NCI-H510A treated with DMSO at 0.1 percent for 48 hours (cell line): ENCODE measurements at regions not wholly inside any gene's neighbourhood (a gene's known extent, or its start where the extent isn't known, plus 50 kb on each side); places are given as distances from the start of the nearest gene placed in this dataset.

Experiments used
- DNase-seq: peaks from one replicate; lab custom pipeline; 2025; lab: John Stamatoyannopoulos, UW

DNA sequence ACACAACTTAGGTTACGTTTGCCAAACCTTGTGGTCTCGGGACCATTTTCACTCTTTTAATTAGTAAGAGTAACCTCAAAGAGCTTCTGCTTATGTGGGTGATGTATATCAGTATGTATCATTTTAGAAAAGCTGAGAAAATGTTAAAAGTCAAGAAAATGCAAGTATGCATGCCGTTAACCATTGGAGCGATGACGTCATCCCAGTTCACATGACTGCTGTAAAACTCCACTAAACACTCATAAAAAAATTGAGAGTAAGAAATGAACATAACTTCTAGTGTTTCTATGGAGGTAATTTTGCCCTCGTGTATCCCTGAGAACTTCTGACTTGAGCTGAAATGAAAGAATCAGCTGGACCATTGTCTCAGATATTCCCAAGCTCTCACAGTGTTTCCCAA, 250.0 kb upstream of the CDH4 start:
- DNase-seq, result no peak

DNA sequence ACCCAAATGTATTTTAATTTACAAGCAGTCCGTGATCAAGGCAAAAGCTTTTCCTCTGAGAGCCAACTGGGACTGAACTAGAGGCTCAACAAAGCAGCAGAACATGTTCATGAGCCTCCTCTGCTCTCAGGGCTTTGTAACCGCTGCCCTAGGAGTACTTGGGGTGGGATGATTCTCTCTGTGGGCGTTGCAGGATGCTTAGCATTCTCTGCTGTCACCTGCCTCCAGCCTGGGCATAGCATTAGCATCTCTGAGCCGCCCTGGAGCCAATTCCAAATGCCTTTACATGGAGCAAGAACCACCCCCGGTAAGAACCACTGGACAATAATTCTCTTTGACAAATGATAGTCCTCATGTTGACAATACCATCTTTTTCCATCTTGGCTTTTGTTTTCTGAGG, 237.6 kb upstream of the CDH4 start:
- no peak for DNase-seq

DNA sequence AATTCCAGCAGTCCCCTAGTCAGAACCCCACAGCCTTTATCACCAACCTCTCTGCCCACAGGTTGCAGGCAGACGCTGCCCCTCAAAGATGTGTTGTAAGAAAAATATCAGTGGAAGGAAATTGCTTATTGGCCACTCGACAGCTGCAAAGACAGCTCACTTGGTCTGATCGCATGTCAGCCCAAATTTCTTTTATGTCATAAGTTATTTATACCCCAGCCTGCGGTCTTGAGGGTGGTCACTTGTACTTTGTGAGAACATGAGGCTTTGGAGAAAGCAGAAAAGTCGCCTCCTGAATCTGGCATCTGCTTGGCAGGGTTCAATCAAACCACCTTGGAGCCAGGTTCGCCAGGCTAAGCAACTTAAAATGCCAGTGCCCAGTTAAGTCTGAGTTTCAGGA, 236.5 kb upstream of the CDH4 start:
- no peak for DNase-seq

DNA sequence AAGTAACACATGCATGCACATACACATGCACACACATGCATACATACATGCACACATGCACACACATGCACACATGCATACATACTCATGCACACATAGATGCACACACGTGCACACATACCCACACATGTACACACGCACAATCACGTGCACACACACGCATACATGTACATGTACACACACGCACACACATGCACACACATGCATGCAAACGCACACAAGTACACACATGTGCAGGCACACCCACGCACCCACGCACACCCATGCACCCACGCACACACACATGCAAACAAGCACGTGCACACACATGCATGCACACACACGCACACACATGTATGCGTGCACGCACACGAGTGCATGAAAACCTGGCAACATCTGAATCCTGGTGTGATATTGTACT, 232.7 kb upstream of the CDH4 start:
- no peak for DNase-seq

DNA sequence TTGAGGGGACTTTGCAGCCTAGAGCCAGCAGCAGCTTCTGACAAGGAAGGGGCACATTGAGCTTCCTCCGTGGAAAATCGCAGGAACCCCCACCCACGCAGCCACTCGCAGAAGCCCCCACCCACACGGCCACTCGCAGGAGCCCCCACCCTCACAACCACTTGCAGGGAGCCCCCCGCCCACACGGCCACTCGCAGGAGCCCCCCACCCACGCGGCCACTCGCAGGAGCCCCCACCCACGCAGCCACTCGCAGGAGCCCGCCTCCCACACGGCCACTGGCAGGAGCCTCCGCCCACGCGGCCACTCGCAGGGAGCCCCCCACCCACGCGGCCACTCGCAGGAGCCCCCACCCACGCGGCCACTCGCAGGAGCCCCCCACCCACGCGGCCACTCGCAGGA, 228.4 kb upstream of the CDH4 start:
- DNase-seq, result no peak

DNA sequence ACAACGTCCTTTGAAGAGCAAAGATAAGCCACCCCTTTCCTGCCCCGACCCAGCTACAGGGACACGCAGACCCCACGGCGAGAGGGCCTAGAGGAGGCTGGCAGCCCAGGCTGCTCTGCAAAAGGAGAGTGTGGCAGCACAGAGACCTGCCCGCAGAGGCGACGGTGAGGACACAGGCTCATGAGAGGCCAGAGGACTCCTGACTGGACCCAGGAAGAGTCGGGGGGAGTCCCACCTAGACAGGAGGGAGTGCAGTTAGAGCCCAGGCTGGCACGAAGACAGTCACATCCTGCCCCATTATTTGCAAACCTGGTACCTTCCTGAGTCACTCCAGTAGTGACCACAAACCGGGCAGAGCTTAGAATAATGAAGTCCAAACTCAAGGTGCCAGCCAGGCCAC, 227.7 kb upstream of the CDH4 start:
- DNase-seq, result no peak

DNA sequence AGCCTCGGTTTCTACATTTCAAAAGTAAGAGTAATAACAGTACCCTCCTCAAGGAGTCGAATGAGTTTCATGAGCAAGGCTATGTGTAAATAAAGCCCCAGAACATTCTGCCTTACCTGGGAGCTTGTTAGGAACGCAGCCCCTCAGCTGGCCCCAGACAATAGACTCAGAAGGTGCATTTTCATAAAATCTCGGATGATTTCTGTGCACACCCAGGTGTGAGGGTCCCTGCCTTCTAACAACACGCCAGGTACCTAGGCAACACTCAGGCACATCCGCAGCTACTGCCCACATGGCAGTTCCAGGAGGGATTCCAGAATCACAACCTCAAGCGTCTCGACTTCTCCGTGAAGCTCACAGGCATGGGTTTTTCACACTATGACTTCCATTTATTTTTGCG, 226.5 kb upstream of the CDH4 start:
- DNase-seq, result no peak

DNA sequence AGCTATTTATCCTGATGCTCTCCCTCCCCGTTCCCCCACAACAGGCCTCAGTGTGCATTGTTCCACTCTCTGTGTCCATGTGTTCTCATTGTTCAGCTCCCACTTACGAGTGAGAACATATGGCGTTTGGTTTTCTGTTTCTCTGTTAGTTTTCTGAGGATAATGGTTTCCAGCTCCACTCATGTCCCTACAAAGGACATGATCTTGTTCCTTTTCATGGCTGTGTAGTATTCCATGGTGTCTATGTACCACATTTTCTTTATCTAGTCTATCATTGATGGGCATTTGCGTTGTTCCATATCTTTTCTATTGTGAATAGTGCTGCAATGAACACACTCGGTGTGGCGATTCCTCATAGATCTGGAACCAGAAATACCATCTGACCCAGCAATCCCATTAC, 225.9 kb upstream of the CDH4 start:
- no peak for DNase-seq

DNA sequence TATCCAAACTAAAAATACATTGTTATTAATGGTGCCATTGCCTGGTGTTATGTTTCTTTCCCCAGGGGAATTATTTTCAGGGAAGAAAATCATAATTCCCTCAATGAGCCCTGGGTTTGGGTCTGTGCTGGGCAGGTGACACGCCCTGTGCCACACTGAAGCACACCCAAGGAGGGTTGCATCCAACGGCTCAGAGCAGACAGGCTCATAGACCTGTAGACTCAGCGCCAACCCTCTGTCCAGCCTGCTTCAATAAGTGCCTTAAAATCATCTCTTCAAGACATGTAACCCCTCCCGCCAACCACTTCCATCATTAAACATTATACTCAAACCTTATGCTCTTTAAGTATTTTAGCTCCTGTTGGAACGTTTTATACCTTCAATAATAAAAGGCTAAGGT, 225.3 kb upstream of the CDH4 start:
- DNase-seq, result no peak

DNA sequence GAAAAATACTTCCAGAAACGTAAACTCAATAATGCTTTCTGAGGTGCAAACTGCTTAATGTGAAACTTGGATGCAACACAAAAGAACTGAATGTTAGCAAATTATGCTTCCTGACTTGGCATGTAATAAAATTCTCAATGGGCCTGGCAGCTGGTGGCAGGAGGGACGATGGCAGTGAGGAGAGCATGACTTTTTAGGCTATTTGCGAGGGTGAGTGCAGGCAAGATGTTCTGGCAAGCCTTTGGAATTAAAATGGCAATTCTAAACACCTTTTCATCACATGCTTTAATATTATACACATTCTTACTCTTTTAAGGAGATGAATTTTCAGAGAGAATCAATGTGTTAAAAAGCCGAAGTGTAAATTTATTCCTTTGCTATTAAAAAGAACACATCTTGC, 224.8 kb upstream of the CDH4 start:
- DNase-seq, result no peak

DNA sequence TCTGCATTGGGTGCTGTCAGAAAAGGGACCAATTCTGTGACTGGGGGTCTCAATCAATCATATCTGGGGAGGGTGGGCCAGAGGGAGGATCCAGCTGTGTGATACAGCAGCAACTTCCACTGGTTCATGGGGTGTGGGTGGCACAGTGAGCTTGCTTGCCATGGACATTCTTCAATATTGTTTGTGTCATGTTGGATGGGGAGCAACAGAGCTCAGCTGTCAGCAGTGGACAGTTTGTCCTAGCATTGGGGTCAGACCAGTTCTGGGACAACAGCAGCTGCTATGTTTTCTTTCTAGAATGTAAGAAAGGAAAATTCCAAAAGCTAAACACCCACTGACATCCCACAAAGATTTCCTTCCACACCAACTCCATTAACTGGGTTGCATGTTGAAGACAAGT, 221.9 kb upstream of the CDH4 start:
- no peak for DNase-seq

DNA sequence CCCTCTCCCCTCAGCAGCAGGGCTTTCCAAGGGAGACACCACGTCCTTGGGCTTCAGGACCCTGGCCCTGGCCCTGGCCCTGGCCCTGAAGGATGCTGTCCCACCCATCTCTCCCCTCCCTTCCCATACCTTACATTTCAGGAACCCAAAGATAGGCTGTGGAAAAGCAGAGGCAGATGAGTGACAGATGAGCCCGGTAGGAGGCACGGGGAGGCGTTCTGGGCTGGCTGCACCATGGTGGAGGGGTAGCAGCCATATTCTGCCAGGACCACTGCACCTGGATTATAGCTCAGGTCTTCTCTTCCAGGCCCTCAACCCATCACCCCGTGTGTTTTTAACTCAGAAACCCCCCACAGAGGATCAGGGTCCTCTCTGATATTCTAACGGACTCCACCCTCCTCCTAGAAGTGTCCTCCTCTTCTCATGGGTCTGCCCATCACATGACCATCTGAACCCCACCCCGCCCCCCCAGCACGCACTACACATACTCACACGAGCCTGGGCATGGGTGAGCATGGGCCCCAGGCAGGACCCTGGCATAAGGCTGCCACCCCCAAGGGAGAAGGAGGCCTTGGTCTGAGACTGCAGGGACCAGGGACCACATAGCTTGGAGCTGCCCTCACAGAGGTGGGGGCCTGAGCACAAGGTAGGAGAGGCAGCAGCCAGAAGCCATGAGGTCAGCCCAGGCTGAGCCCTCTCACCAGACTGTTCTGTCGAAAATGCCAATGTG, 220.8 kb upstream of the CDH4 start:
- DNase-seq, result no peak

DNA sequence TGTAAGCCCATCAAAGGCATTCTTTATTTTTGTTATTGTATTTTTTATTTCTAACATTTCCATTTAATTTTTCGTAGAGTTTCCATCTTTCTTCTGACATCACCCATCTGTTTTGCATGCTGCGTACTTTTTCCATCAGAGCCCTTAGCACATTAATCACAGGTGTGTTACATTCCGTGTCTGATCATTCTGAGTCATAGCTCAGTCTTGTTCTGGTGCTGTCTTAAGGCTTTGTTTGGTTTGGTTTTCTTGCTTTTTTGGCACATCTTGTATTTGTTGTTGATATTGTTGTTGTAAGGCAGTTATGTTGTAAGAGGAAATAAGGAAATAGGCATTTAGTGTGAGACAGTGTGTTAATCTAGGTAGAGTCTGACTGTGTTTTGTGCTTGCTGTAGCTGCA, 214.6 kb upstream of the CDH4 start:
- no peak for DNase-seq

DNA sequence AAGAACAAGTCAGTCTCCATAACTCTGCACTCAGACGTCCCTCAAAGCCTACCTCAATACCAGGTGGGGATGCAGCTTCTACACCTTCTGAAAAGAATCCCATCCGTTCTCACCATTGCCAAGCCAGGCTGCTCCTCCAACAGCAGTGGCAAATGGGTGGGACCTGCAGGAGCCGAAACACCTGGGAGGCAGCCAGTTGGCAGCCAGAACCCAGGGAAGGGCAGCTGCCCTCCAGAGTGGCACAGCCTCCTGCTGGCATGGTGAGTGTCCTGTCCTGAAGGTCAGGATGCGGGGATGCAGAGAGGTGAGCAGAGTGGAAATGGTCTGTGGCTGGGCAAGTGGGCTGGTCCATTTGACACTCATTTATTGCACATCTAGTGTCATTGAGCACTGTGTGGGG, 210.6 kb upstream of the CDH4 start:
- DNase-seq, result no peak

DNA sequence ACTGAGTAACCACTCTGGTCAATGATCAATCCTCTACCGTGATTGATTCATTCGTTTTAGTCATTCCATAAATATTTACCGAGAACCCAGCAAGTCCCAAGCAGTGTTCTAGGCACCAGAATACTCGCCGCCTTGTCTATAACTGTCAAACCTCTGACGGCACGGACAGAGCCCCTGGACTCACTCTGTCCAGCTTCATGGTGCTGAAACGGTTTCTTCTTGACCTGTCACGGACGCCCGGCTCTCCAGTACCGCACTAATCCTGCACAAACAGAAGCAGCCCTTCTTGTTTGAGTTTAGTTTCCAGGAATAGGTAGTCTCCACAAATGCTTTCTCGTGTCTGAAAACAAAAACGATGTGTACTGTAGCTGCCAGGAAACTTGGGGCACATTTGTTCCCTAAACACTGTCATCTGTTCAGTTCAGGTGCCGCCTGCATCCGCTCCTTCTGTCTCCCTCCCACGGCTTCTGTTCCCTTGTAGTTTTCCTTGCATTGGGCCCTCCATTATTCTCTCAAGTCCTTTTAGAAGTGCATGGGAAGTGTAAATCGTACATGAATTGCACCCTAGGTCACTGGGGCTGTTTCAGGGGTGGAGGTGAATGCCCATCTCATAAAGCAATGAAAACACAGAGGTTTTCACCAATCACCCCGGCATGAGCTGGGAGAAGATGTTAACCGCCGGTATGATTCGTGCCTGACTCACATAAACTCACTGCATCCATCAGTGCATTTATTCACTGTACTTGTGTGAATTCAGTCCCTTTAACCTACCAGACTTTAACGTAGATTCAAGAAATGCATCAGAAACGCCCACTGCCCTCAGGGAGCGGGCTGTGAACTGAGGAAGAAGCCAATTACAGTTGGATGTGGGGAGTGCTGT, 209.3 kb upstream of the CDH4 start:
- no peak for DNase-seq

DNA sequence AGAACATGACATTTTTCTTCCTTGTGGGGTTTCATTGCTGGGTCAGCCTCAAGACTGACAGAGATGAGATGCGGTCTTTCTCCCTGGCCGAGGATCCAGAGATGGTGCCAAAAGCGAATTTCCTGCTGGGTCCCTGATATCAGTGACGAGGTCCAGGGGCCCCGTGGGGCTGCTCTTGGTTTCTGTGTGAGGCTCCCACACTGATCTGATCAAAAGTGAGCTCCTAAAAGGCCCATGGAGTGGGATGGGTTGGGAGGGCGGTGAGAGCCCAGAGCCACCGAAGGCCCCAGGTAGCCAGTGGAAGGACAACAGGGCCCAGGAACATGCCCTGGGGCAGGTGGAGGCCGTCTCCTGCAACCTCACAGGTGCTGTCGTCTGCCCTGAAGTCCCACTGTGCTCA, 208.4 kb upstream of the CDH4 start:
- no peak for DNase-seq

DNA sequence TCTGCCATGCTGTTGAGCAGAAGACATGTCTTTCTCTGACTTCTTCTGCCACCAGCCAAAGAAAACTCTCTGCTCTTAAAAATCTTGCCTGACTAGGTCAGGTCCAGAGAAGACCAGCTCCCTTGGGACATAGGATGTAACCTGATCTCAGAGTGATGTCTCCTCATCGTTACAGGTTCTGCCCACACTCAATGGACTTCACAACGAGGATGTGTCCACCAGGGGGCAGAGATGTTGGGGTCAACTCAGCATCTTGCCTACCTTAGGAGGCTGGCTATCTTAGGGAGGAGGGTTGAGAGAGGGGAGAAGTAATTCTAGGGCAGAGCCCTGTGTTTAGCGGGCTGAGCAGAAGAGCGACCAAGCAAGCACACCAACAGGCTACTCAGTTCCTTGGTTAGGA, 207.6 kb upstream of the CDH4 start:
- no peak for DNase-seq

DNA sequence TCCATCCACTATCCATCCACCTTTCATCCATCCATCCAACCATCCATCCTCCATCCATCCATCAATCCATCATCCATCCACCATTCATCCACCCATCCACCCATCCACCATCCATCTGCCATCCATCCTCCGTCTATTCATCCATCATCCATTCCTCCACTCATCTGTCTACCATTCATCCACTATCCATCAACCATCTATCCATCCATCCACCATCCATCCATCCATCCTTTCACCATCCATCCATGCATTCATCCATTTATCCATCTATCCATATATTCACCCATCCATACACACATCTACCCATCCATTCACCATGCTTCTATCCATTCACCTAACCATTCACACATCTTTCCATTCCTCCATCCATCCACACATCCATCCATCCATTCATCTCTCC, 207.0 kb upstream of the CDH4 start:
- no peak for DNase-seq

DNA sequence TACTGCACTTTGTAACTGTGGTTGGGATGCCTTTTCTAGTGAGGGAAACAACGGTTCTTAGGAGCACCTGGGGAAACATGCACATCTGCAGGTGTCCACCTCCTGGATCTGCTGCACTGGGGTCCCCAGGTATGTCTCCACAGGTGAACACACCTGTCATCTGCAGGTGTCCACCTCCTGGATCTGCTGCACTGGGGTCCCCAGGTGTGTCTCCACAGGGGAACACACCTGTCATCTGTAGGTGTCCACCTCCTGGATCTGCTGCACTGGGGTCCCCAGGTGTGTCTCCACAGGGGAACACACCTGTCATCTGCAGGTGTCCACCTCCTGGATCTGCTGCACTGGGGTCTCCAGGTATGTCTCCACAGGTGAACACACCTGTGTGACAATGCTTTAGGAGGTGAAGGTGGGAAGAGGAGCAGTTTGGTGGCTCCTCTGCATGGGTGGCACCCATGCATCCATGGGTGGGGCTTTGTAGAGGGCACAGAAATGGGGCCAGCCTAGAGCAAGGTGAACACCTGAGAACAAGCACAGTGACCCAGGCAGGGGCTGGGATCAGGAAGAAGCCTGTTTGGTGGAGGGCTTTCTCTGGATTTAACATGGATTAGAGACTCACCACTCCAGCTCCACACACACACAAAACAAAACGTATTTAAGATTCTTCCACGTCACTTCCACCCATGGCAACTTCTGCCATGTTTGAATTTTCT, 206.0 kb upstream of the CDH4 start:
- DNase-seq, result no peak

DNA sequence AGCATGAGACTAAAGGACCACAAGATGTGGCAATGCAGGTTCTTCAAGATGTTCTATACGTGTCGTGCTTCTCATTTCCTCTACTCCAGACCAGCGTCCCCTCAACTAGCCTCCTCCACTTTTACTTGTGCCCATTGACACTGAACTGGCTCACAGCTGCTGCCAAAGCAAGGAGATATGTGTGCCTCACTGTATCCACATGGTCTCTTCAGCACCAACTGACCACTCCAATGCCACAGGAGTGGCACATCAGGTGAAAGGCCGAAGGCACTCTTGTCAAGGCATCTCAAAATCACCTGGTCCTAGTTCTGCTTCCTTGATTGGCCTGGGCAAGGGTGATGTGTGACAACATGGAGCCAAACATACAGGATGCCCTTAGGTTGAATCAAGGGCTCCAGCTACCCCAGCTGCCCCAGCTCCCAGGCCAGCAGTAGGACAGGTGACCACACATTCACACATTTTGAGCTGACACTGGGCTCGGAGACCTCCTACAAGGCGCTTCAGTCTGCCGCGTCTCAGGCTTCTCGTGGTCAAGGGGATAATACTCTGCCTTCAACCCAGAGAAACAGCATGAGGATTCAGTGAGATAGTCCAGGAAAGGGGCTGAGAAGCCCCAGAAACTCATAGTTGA, 205.2 kb upstream of the CDH4 start:
- DNase-seq, result no peak

DNA sequence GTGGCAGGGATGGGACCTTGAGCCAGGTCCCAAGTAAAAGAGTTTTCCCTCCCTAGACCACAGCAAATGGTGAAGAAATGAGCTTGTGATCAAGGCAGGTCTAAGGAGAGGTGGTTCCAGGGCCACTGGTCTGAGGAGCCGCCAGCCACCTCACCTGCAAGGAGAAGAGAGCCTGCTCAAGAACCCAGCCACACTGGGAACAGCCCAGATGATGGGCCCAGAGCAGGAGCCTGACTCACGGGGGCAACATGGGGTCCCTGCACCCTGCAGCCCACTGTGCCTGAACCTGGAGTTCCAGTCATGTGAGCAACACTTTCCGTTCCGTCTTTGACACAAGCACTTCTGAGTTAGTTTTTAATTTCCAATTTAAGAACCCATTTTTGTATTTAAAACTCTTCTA, 204.5 kb upstream of the CDH4 start:
- DNase-seq, result no peak

DNA sequence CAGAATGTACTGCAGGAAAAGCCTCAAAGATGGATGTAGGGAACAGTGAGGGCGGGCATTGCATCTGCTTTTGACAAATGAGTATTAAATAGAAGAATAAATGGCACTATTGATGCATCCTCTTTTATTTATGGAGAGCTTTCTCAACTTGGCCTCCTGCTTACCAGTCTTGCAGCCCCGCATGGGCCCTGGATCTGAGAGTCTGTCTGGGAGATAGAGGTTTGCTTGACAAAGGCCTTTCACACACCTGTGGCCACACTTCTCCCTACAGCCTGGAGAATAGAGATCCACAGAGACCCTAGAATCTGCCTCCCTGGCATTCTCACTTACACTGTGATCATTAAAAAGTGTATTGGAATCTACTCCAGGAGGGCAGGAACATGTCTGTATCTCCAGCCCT, 203.8 kb upstream of the CDH4 start:
- DNase-seq, result no peak

DNA sequence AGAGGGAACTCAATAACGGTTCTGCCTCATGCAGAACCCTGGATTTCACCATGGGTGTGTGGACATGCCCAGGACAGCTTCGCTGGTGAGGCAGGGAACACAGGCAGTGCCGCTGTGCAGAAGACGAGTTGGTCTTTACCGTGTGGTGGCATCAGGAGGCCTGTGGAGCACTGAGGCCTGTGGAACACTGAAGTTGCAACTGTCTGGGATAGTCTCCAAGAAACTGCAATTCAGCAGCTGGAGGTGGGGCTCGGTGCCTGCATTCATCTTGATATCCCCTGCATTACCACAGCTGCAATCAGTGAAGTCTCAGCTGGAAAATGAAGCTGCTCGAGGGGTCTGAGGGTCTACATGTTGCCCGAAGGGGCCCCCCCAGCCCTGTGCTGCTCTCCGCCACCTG, 202.4 kb upstream of the CDH4 start:
- no peak for DNase-seq
